NCI-H748 (cell line): ENCODE measurements at regions not wholly inside any gene's neighbourhood (a gene's known extent, or its start where the extent isn't known, plus 50 kb on each side); places are given as distances from the start of the nearest gene placed in this dataset.
"Not testable (repeated sequence)": the region's sequence is repeated elsewhere in the genome, so short reads cannot be mapped to it uniquely, and the experiment has no call there.

Experiments
- DNase-seq: peaks from one replicate; lab custom pipeline; 2025; ENCODE audit not compliant: unreplicated experiment; lab: John Stamatoyannopoulos, UW

- DNase-seq, result no peak
Observed at GRCh38 chr18:39454866-39455265, 1889.3 kb upstream of the CELF4 start.

GRCh38 chr18:39453882-39454281 lies 1888.3 kb upstream of the CELF4 start:
- DNase-seq, result peak; percentile 17

GRCh38 chr18:39453356-39453755 lies 1887.8 kb upstream of the CELF4 start:
- DNase-seq, result no peak

DNA sequence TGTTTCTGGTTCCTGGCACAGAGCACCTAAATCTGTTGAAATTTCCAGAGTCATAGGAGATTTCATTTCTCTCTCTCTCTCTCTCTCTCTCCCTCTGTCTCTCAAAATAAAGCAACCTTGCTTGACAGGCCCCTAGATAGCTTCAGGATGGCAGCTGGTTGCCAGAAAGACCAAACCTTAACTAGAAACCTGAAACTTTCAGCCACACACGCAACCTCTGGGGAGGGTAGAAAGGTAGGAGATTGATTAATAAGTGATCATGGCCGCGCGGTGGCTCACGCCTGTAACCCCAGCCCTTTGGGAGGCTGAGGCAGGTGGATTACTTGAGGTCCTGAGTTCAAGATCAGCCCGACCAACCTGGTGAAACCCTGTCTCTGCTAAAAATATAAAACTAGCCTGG lies 1885.4 kb upstream of the CELF4 start:
- DNase-seq, result no peak

GRCh38 chr18:39449566-39449965 lies 1884.0 kb upstream of the CELF4 start:
- DNase-seq, result no peak

GRCh38 chr18:39448942-39449341 lies 1883.3 kb upstream of the CELF4 start:
- DNase-seq, result no peak

DNA sequence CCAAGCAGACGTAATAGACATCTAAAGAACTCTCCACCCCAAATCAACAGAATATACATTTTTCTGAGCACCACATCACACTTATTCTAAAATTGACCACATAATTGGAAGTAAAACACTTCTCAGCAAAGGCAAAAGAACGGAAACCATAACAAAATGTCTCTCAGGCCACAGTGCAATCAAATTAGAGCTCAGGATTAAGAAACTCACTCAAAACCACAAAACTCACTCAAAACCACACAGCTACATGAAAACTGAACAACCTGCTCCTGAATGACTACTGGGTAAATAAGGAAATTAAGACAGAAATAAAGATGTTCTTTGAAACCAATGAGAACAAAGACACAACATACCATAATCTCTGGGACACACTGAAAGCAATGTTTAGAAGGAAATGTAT lies 1879.4 kb upstream of the CELF4 start:
- not testable (repeated sequence) for DNase-seq

- no peak for DNase-seq
Observed at GRCh38 chr18:39441648-39442047, 1876.0 kb upstream of the CELF4 start.

GRCh38 chr18:39435996-39436395 lies 1870.4 kb upstream of the CELF4 start:
- no peak for DNase-seq

- DNase-seq, result no peak
Observed at GRCh38 chr18:39435209-39435608, 1869.6 kb upstream of the CELF4 start.

- no peak for DNase-seq
Observed at GRCh38 chr18:39434223-39434920, 1868.8 kb upstream of the CELF4 start.

DNA sequence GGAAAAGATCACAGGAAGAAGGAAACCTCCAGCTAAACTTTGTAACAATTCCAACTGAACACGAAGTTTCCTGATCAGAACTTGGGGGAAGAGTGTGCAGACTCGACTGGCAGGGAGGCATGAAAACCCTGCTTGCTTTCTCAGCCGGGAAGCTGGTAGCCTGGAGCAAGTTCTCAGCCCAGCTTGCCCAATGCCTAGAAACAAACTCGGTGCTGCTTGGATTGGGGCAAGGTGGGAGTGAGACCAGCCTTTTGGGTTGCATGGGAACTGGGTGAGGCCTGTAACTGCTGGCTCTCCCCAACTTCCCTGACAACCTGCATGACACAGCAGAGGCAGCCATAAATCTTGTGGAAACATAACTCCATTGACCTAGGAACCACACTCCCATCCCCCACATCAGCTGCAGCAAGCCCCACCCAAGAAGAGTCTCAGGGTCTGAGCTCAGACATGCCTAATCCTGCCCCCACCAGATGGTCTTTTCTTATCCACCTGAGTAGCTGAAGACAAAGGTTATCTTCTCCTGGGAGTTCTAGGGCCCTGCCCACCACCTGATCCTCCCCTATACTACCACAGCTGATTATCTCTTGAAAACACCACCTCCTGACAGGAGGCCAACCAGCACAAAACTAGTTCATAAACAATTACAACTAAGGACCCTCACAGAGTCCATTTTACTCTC lies 1859.7 kb upstream of the CELF4 start:
- peak; percentile 33 for DNase-seq

GRCh38 chr18:39424261-39424660 lies 1858.7 kb upstream of the CELF4 start:
- no peak for DNase-seq

DNA sequence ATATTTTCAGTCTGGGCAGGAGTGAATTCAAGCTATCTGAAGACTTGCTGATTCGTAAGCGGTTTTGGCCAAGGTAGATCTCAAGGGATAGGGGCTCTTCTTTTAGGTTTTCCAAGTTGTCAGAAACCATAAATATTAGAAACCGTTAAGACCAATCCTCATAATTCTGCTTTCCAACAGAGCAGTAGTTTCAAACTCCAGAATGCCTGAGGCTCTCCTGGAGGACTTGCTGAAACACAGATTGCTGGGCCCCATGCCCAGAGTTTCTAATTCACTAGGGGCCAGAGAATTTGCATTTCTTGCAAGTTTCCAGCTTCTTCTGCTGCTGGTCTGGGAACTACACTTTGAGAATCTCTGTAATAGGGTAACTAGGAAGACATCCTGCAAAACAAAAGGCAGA lies 1855.7 kb upstream of the CELF4 start:
- DNase-seq, result no peak

DNA sequence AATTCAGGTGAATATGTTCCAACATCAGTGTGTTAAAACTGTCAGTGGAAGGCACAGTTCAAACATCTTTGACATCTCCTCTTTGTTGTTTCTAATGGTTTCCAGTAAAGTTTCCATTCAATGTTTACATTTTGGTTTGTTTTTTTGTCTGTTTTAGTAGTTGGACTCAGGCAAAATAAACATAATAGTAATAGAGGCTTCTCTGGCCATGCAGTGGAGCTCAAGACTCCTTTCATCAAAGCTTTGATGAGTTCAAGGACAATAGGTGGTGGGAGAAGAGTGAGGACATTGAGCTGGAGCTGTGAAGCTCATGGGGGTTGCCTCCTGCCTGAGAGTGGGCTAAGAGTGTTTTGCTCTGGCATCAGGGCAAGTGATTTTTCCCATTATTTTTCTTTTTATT lies 1853.7 kb upstream of the CELF4 start:
- DNase-seq, result no peak

DNA sequence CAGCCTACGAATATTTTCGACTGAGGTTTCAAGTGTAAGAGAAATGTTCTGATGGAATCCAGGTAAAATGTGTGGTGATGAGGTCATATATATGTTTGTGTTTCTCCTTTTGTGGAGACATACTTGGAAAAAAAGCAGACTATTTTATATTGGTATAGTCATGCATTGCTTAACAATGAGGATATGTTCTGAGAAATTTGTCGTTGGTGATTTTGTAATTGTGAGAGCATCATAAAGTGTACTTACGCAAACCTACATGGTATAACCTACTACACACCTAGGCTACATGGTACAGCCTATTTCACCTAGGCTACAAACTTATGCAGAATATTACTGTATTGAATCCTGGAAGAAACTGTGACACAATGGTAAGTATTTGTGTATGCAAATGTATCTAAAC lies 1849.9 kb upstream of the CELF4 start:
- DNase-seq, result no peak

GRCh38 chr18:39414009-39414700 lies 1848.6 kb upstream of the CELF4 start:
- DNase-seq, result no peak

DNA sequence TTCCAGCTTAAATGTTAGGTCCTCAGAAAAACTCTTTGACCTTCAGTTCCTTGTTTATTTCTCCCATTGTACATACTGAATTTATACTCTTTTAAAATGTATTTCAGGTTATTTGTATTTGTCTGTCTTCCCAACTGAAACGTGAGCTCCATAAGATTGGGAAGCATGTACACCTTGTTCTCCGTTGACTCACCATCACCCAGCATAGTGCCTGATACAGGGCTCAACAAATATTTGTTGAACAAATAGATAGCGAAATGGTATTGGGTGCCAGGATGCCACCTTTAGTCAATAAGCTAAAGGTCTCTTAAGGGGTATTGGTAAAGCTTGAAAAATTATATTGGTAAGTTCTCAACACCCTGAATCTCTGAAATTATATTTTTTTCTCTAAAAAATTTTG lies 1841.3 kb upstream of the CELF4 start:
- DNase-seq, result peak; percentile 68

- no peak for DNase-seq
Observed at GRCh38 chr18:39403121-39403520, 1837.5 kb upstream of the CELF4 start.

- no peak for DNase-seq
Observed at GRCh38 chr18:39399662-39400061, 1834.1 kb upstream of the CELF4 start.

- no peak for DNase-seq
Observed at GRCh38 chr18:39396168-39396567, 1830.6 kb upstream of the CELF4 start.

GRCh38 chr18:39389800-39390379 lies 1824.3 kb upstream of the CELF4 start:
- DNase-seq, result peak; percentile 12
